ENCODE measurements at regions not wholly inside any gene's neighbourhood (a gene's known extent, or its start where the extent isn't known, plus 50 kb on each side); places are given as distances from the start of the nearest gene placed in this dataset.

DNA sequence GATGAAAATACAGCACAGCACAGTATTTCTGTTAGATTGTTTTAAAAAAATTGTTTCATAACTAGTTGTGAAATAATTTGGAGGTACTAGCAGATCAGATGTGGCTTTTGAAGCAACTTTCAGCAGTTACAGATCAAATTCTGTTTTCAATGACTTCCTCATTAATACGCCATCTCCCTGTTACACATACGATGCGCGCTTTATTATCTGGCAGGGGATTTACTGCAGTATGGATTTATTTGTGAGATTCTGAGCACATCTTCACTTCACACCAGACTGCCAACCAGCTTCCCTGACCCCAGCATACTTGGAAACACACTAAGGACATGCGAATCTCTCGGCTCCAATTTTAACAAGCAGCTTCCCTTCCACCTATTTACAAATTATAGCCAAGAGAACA lies 235.5 kb upstream of the DIAPH2 start:
- ATAC-seq (no peak), DNase-seq (ENCODE audit: low read depth in 1 of 2, low spot score in 1 of 2) (no peak), FAIRE-seq (no peak)
- 91% methylated on average over 6 of the region's 6 CpGs for WGBS (ENCODE audit: missing lambda C conversion rate)
- Histone ChIP-seq H3K27ac (no peak overlapping the region), H3K9me3 (no peaks in the 10 kb centered on the region), H3K4me2 (no peak overlapping the region), H3K4me3 (no peak overlapping the region), H3K4me1 (peaks cover 23% of the 10 kb centered on the region)
- TF ChIP-seq NPAS2 (CRISPR knock-in tag; IDR thresholded peaks at IDR 0.05; ENCODE audit: borderline replicate concordance), result no peak
- TF ChIP-seq MAFK (IDR thresholded peaks at IDR 0.05; ENCODE audit: partially characterized antibody), result no peak
- TF ChIP-seq, protein P1, sequence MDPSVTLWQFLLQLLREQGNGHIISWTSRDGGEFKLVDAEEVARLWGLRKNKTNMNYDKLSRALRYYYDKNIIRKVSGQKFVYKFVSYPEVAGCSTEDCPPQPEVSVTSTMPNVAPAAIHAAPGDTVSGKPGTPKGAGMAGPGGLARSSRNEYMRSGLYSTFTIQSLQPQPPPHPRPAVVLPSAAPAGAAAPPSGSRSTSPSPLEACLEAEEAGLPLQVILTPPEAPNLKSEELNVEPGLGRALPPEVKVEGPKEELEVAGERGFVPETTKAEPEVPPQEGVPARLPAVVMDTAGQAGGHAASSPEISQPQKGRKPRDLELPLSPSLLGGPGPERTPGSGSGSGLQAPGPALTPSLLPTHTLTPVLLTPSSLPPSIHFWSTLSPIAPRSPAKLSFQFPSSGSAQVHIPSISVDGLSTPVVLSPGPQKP (IDR thresholded peaks at IDR 0.05; ENCODE audit: low read depth, low read length), result no peak
- no peak for TF ChIP-seq SREBF2 (IDR thresholded peaks at IDR 0.05)
- POLR2A ChIA-PET, result no interaction called here
- CTCF ChIA-PET, result no interaction called here

DNA sequence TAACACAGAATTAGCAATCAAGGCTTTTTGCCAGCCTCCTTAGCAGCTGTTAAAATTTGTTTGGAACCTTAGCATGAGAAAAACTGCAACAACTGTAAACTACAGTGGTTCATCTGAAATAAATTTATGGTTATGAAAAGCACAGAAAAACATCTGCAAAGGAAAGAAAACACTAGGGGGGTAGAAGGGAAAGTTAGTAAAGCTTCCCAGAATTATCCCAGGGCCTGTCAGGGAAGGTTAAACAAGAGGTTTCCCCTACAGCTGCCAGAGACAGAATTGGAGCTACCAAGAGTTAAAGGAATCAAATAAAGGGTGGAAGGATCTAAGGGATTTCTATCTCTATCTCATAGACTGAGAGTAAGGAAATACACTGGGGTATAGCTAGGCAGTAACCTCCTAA lies 234.7 kb upstream of the DIAPH2 start:
- TF ChIP-seq EP300 (IDR thresholded peaks at IDR 0.05) (no peak), HOXA7 (CRISPR knock-in tag; IDR thresholded peaks at IDR 0.05) (no peak), CHD2 (IDR thresholded peaks at IDR 0.05; ENCODE audit: low read length, partially characterized antibody) (no peak), ZSCAN20 (CRISPR knock-in tag; IDR thresholded peaks at IDR 0.05) (no peak), HDAC2 (IDR thresholded peaks at IDR 0.05) (no peak), SMC3 (IDR thresholded peaks at IDR 0.05) (no peak), FOXS1 (CRISPR knock-in tag; IDR thresholded peaks at IDR 0.05) (no peak), PHF8 (IDR thresholded peaks at IDR 0.05; ENCODE audit: borderline replicate concordance, low read depth) (no peak), KDM1A (IDR thresholded peaks at IDR 0.05; ENCODE audit: low read depth) (no peak), SREBF2 (IDR thresholded peaks at IDR 0.05) (no peak), NR3C1 (IDR thresholded peaks at IDR 0.05) (no peak), RFX5 (IDR thresholded peaks at IDR 0.05) (no peak)
- TF ChIP-seq, protein P2, sequence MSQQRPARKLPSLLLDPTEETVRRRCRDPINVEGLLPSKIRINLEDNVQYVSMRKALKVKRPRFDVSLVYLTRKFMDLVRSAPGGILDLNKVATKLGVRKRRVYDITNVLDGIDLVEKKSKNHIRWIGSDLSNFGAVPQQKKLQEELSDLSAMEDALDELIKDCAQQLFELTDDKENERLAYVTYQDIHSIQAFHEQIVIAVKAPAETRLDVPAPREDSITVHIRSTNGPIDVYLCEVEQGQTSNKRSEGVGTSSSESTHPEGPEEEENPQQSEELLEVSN (IDR thresholded peaks at IDR 0.05; ENCODE audit: borderline replicate concordance, low read depth), result no peak
- TF ChIP-seq, protein P3, sequence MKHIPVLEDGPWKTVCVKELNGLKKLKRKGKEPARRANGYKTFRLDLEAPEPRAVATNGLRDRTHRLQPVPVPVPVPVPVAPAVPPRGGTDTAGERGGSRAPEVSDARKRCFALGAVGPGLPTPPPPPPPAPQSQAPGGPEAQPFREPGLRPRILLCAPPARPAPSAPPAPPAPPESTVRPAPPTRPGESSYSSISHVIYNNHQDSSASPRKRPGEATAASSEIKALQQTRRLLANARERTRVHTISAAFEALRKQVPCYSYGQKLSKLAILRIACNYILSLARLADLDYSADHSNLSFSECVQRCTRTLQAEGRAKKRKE (CRISPR knock-in tag; IDR thresholded peaks at IDR 0.05; ENCODE audit: low read depth), result no peak
- TF ChIP-seq, protein P1 (IDR thresholded peaks at IDR 0.05; ENCODE audit: low read depth, low read length), result no peak
- no peak overlapping the region for H3K27ac ChIP-seq
- no peak overlapping the region for H3K4me2 ChIP-seq
- H3K9me3 ChIP-seq, result no peaks in the 10 kb centered on the region
- FAIRE-seq (no peak), ATAC-seq (no peak), DNase-seq (ENCODE audit: low read depth in 1 of 2, low spot score in 1 of 2) (no peak)
- ChIA-PET POLR2A (no interaction called here), CTCF (no interaction called here)
- no peak overlapping the region for H3K4me3 ChIP-seq
- peaks cover 23% of the 10 kb centered on the region for H3K4me1 ChIP-seq

DNA sequence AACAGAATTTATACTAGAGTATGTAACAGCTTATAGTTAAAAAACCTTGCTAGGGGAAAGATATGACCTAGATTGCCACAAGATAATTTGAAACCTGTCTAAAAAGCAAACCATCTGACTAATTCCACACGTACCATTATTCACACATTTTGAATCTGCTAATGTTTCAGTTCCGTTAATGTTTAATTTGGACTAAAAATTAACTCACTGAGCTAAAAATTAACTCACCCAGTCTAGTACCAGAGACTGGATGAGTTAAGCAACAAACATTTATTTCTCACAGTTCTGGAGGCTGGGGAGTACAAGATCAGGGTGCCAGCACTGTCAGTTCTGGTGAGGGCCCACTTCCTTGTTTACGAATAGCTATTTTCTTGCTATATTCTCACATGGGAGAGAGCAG lies 231.5 kb upstream of the DIAPH2 start:
- peak overlapping the region; percentile 67 for H3K4me2 ChIP-seq
- CTCF ChIA-PET, result no interaction called here
- POLR2A ChIA-PET, result no interaction called here
- TF ChIP-seq ESRRA (IDR thresholded peaks at IDR 0.05; ENCODE audit: borderline replicate concordance, low read length) (no peak), MYC (IDR thresholded peaks at IDR 0.05; ENCODE audit: borderline replicate concordance, low read length) (no peak), CEBPB (IDR thresholded peaks at IDR 0.05) (peak in 1 of 2 experiments; percentile 55; a peak in 2 of 4 replicates), RNF2 (IDR thresholded peaks at IDR 0.05; ENCODE audit: borderline replicate concordance, low read depth) (no peak), FOSL2 (IDR thresholded peaks at IDR 0.05) (no peak), FOSL2 (CRISPR knock-in tag; IDR thresholded peaks at IDR 0.05) (peak; percentile 24; the same call in 1 of the 2 replicates), ZFP36 (IDR thresholded peaks at IDR 0.05; ENCODE audit: borderline replicate concordance, partially characterized antibody) (no peak), RARB (CRISPR knock-in tag; IDR thresholded peaks at IDR 0.05) (no peak), ZC3H11A (IDR thresholded peaks at IDR 0.05) (no peak), SMC3 (IDR thresholded peaks at IDR 0.05) (no peak), KDM1A (IDR thresholded peaks at IDR 0.05; ENCODE audit: low read depth) (no peak), HDAC2 (IDR thresholded peaks at IDR 0.05) (no peak), KDM5A (IDR thresholded peaks at IDR 0.05) (no peak), HOXB5 (CRISPR knock-in tag; IDR thresholded peaks at IDR 0.05) (no peak), CBX2 (IDR thresholded peaks at IDR 0.05; ENCODE audit: borderline replicate concordance, low read depth) (no peak)
- TF ChIP-seq, protein P4, sequence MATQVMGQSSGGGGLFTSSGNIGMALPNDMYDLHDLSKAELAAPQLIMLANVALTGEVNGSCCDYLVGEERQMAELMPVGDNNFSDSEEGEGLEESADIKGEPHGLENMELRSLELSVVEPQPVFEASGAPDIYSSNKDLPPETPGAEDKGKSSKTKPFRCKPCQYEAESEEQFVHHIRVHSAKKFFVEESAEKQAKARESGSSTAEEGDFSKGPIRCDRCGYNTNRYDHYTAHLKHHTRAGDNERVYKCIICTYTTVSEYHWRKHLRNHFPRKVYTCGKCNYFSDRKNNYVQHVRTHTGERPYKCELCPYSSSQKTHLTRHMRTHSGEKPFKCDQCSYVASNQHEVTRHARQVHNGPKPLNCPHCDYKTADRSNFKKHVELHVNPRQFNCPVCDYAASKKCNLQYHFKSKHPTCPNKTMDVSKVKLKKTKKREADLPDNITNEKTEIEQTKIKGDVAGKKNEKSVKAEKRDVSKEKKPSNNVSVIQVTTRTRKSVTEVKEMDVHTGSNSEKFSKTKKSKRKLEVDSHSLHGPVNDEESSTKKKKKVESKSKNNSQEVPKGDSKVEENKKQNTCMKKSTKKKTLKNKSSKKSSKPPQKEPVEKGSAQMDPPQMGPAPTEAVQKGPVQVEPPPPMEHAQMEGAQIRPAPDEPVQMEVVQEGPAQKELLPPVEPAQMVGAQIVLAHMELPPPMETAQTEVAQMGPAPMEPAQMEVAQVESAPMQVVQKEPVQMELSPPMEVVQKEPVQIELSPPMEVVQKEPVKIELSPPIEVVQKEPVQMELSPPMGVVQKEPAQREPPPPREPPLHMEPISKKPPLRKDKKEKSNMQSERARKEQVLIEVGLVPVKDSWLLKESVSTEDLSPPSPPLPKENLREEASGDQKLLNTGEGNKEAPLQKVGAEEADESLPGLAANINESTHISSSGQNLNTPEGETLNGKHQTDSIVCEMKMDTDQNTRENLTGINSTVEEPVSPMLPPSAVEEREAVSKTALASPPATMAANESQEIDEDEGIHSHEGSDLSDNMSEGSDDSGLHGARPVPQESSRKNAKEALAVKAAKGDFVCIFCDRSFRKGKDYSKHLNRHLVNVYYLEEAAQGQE (IDR thresholded peaks at IDR 0.05), result no peak
- 1% methylated on average over 3 of the region's 3 CpGs for WGBS (ENCODE audit: missing lambda C conversion rate)
- H3K4me1 ChIP-seq, result peaks cover 23% of the 10 kb centered on the region
- H3K9me3 ChIP-seq, result no peaks in the 10 kb centered on the region
- peak overlapping the region; percentile 59 to 72 for H3K27ac ChIP-seq
- H3K4me3 ChIP-seq, result no peak overlapping the region
- DNase-seq (ENCODE audit: low read depth in 1 of 2, low spot score in 1 of 2) (peak in 1 of 2 experiments; percentile 54), FAIRE-seq (peak; percentile 82), ATAC-seq (peak; percentile 39 to 82; a peak in 4 of 6 replicates)
